ENCODE measurements at regions not wholly inside any gene's neighbourhood (a gene's known extent, or its start where the extent isn't known, plus 50 kb on each side); places are given as distances from the start of the nearest gene placed in this dataset.

GRCh38 chr9:101930783-101931182, 192.3 kb upstream of the GRIN3A start:
- TF ChIP-seq POLR2A (IDR thresholded peaks at IDR 0.05) (no peak), CTCF (IDR thresholded peaks at IDR 0.05) (no peak)
